ENCODE measurements at regions not wholly inside any gene's neighbourhood (a gene's known extent, or its start where the extent isn't known, plus 50 kb on each side); places are given as distances from the start of the nearest gene placed in this dataset.

DNA sequence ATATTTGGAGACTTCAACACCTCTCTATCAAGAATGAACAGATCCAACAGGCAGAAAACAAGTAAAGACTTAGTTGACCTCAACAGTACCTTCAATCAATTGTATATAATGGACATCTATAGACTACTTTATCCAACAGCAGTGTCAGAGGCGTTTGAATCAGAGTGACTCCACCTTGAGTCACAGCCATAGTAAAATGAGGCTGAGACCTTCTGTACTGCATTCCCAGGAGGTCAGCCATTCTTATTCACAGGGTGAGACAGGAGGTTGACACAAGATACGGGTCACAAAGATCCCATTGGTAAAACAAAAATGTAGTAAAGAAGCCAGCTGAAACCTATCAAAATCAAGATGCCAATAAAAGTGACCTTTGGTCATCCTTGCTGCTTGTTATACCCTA, 299.8 kb downstream of the CNTN3 start:
- TF ChIP-seq CTCF (conservative IDR thresholded peaks at IDR 0.05) (no peak), EZH2 (IDR thresholded peaks at IDR 0.05; ENCODE audit: low read depth) (no peak)

All from PC-9 (cell line).